ENCODE measurements at regions not wholly inside any gene's neighbourhood (a gene's known extent, or its start where the extent isn't known, plus 50 kb on each side); places are given as distances from the start of the nearest gene placed in this dataset.

DNA sequence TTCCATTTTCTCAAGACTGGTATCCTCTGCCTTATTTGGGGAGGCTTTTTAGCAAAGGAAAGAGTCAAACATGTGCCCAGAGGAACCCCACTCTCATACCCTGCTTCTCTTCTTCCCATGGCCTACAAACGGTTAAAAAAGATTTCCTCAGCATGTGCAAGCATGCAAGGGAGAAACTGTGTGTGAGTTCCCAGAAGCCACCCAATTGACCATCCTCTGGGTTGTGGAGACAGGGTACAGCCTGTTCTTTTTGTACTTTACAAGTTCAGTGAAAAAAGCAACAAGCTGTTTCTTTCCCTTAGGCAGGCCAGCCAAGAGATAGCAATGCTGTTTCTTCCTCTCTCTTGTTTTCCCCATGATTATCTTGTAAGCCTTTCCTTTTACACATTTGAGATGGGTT lies 68.8 kb upstream of the MTPN start:
- H3K27ac ChIP-seq = no peak overlapping the region
- TF ChIP-seq, protein P1, sequence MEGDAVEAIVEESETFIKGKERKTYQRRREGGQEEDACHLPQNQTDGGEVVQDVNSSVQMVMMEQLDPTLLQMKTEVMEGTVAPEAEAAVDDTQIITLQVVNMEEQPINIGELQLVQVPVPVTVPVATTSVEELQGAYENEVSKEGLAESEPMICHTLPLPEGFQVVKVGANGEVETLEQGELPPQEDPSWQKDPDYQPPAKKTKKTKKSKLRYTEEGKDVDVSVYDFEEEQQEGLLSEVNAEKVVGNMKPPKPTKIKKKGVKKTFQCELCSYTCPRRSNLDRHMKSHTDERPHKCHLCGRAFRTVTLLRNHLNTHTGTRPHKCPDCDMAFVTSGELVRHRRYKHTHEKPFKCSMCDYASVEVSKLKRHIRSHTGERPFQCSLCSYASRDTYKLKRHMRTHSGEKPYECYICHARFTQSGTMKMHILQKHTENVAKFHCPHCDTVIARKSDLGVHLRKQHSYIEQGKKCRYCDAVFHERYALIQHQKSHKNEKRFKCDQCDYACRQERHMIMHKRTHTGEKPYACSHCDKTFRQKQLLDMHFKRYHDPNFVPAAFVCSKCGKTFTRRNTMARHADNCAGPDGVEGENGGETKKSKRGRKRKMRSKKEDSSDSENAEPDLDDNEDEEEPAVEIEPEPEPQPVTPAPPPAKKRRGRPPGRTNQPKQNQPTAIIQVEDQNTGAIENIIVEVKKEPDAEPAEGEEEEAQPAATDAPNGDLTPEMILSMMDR (conservative IDR thresholded peaks at IDR 0.05; ENCODE audit: low read depth) = no peak
- DNase-seq (ENCODE audit: low spot score) = no peak
- ChIA-PET CTCF (no interaction called here), POLR2A (ENCODE audit: low non-redundant PET) (no interaction called here)

DNA sequence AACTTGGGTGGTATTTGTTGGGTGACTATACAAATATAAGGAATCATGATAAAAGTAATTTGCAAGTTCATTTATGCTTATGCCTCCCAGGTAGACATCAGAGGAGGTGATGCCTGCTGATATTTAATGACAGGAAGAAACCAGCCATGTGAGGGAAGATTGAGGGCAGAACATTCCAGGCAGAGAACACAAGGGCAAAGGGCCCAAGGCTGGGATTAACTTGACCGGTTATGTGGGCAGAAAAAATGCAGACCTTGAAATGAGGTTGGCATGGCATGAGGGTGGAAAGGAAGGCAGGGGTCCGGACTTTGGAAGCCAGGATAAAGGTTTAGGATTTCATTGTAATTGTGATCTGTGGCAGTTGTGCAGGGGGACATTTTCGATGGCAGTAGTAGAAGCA lies 68.0 kb upstream of the MTPN start:
- ChIA-PET CTCF (no interaction called here), POLR2A (ENCODE audit: low non-redundant PET) (no interaction called here)
- TF ChIP-seq, protein P1 (conservative IDR thresholded peaks at IDR 0.05; ENCODE audit: low read depth) = no peak
- DNase-seq (ENCODE audit: low spot score) = no peak
- H3K27ac ChIP-seq = no peak overlapping the region

DNA sequence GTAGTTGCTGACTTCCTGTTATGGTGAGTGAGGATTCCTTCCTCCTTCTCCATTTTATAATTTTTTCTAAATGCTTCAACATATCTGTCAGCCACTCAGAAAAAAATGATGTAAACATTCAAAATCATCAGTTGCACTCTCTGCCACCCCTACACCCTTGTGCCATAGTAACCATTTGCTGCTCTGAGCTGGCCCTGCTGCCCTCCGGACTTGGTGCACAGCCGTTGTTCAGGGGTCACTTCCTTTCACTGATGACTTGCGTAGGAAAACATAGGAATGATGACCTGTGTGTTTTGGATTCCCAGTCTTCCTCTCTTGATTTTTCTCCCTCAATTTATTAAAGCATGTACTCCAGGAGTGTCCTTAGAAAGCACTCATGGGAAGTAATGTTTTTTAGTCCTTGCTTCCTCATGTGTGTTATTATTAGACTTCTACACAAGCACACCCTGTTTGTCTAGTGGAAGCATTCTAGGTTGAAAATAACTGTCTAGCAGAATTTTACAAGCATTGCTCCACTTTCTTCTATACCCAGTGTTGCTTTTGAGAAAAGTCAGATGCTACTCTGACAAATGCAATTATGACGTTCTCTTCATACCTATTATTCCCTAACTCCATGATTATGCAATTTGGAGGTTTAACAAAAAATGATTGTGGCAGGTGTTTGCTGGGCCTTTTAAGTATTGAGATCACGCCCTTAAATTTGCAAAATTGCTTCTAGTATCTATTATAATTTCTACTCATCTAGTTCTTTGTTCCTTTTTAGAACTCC lies 62.6 kb upstream of the MTPN start:
- no peak for DNase-seq (ENCODE audit: low spot score)
- POLR2A ChIA-PET (ENCODE audit: low non-redundant PET) = no interaction called here
- TF ChIP-seq, protein P1 (conservative IDR thresholded peaks at IDR 0.05; ENCODE audit: low read depth) = no peak
- H3K27ac ChIP-seq = no peak overlapping the region
- CTCF ChIA-PET = no interaction called here

DNA sequence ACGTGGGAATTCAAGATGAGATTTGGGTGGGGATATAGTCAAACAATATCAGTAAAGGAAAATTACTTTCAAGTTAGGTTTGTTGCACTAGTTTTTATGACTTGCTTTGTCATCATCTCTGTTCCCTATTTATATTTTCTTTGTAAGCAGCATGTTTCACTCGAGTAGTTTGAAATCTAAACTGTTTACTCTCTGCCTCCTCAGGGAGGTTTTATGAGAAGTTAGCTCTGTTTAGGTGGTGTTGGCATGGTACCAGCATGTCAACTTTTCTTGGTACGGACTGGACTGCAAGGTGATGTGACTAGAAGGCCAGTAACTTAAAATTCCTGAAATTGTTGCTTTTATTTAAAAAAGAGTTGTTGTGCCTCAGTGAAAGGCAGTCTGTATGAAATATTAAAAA lies 59.2 kb upstream of the MTPN start:
- no peak for DNase-seq (ENCODE audit: low spot score)
- TF ChIP-seq, protein P1 (conservative IDR thresholded peaks at IDR 0.05; ENCODE audit: low read depth) = no peak
- ChIA-PET POLR2A (ENCODE audit: low non-redundant PET) (no interaction called here), CTCF (no interaction called here)
- no peak overlapping the region for H3K27ac ChIP-seq

DNA sequence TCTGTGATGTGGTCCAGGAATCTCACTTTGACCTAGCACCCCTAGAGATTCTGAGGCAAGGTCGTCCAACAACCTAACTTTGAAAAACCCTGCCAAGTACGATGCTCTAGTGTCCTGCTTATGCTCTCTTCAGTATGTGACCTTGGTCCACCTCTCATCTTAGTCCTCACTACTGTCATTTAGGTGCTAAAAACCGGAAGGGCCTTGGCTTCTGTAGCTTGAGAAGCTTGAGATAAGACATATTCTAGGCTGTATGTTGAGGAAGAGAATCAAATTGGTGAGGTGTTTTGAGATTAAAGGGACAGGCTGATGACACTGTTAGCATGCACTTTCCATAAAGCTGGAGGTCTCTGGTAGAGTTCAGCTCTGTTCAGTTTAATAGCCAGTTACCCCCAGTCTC lies 57.0 kb upstream of the MTPN start:
- no peak for DNase-seq (ENCODE audit: low spot score)
- CTCF ChIA-PET = interaction anchor here (0.5 to 0.7 kb wide), 2 partner anchors 18 to 165 kb away, joined by 3 to 4 read pairs; no protein-coding TSS in a partner anchor
- POLR2A ChIA-PET (ENCODE audit: low non-redundant PET) = no interaction called here
- H3K27ac ChIP-seq = no peak overlapping the region
- TF ChIP-seq, protein P1 (conservative IDR thresholded peaks at IDR 0.05; ENCODE audit: low read depth) = no peak

DNA sequence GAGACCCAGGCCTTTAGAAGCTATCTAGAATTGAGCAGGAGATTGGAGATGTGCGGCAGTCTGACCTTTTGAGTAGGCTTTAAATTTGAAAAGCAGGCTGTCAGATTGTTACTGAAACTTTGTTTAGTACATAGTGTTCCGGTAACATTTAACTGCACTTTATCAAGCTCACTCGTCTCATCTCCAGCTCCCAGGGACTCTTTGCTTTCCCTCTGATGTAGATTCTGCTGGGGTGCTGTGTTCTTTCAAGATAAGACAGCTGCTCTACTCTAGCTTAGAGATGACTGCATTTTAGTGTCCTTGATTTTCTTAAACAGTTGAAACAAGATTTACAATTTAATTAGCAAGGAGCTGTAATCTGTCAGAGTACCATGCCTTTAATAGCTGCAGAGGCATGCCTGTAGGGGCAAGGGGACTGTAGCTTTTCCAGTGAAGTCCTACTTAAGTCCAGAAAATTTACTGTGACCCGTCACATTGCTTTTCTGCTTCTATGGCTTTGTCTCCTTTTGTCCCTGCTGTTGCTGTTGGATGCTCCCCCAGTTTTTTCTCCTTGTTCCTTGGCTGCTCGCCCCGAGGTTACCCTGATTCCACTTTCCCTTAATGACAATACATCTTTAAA lies 56.4 kb upstream of the MTPN start:
- no peak overlapping the region for H3K27ac ChIP-seq
- CTCF ChIA-PET = interaction anchor here (0.5 kb wide), 1 partner anchor 18 kb away, joined by 4 read pairs; no protein-coding TSS in a partner anchor
- POLR2A ChIA-PET (ENCODE audit: low non-redundant PET) = no interaction called here
- DNase-seq (ENCODE audit: low spot score) = no peak
- TF ChIP-seq, protein P1 (conservative IDR thresholded peaks at IDR 0.05; ENCODE audit: low read depth) = no peak

Measured in RWPE1 (cell line).